ENCODE measurements at regions not wholly inside any gene's neighbourhood (a gene's known extent, or its start where the extent isn't known, plus 50 kb on each side); places are given as distances from the start of the nearest gene placed in this dataset.
"Not testable (repeated sequence)": the region's sequence is repeated elsewhere in the genome, so short reads cannot be mapped to it uniquely, and the experiment has no call there.

DNA sequence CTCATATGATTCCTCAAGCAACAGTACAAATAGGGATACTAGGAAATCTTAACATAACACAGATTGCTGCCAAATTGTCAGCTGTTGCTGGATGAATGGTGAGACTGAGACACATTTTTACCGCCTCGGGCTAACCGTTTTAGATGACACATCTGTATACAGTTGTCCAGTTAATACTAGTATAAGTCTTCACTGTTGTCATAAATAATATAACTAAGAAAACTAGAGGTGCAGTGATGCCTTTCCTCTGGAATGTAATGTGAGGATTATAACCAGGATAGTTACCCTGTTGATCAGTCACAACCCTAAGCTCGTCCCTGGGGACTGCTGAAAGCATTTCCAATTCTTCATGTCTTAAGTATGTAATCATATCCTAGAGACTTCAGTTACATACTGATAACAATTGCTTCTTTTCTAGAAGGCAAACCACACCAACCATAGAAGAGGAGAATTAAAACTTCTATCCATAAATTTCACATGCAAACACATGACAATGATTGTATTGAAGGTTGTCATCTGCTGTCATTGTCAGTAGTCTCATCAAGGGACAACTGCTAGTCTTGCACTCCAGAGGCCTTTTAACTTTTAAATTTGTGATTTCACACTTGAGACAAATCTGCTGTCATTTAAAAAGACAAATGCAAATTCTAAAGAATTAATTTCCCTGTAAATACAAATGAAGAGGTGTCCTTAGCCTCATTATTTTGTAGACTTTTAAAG, 100.4 kb upstream of the SEMA3D start:
- DNase-seq: no peak

DNA sequence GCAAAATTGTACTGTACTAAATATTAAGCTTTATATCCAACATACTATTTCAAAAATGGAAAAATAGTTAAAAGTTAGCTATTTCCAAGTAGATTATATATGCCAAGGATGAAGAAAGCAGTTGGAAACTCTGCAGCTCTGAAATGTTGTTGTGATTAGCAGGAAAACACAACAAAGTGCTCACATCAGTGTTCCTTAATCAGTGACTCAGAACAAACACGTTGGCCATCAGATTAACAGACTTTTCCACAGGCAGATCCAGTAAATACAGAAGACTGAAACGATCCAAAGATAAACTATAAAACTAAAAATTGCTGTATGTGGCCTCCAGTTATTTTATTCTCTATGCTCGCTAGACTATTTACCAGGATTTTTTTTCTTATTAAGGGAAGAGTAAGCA, 99.6 kb upstream of the SEMA3D start:
- DNase-seq: no peak

DNA sequence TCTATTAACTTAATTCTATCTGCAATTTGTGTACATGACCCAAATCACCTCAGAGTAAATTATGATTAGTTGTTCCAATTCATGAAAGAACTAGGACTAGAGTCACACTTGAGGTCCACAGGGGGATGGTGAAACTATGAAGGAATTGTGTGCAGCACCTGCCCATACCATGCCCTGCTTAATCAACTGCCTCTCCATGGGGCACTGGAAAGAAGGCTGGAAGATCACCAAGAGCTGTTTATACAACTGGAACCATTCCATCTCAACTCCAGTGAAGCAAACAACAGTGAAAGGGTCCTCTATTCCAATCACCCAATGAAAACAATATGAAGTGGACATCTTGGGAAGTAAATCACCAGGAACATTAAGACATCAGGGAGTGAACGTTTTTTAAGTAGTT, 98.7 kb upstream of the SEMA3D start:
- DNase-seq: no peak

GRCh38 chr7:85275204-85275603, 88.3 kb upstream of the SEMA3D start:
- no peak for DNase-seq

GRCh38 chr7:85274454-85274853, 87.6 kb upstream of the SEMA3D start:
- DNase-seq: no peak

DNA sequence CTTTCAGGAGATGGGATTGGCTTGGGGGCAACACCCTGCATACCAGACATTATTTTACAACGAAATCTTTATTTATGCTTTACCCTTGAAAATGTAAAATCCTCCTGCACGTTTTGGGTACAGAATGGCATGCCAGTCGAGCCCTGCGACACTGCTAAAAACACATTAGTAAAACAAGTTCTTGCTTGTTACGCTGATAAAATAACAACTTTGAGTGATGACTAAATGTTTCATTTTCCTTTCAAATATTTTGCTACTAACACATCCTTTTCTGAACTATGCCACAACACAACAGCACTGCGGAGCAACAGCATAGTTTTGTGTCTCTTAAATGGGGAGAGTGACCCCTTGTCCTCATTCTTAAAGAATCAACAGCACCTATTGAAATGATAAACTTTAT, 76.0 kb upstream of the SEMA3D start:
- no peak for DNase-seq

- DNase-seq: no peak
Observed at GRCh38 chr7:85261336-85261735, 74.5 kb upstream of the SEMA3D start.

- not testable (repeated sequence) for DNase-seq
Observed at GRCh38 chr7:85249787-85250186, 62.9 kb upstream of the SEMA3D start.

- no peak for DNase-seq
Observed at GRCh38 chr7:85239109-85239508, 52.3 kb upstream of the SEMA3D start.

- no peak for DNase-seq
Observed at GRCh38 chr7:85237721-85238120, 50.9 kb upstream of the SEMA3D start.
